Breast epithelium (tissue), 3 donors: ENCODE measurements at regions not wholly inside any gene's neighbourhood (a gene's known extent, or its start where the extent isn't known, plus 50 kb on each side); places are given as distances from the start of the nearest gene placed in this dataset.

Source experiments
- POLR2A ChIP-seq: fragments of 450-650 bp; IDR thresholded peaks from one replicate; pipeline ENCODE4 v1.6.1; 2016; ENCODE audit warnings: antibody characterized with exemption, mild to moderate bottlenecking, moderate library complexity
- POLR2AphosphoS5 ChIP-seq, 3 donors: sonication (generic); formaldehyde crosslinking; IDR thresholded peaks; one replicate each; pipeline ENCODE4 v1.6.1; 2017; ENCODE audit warnings: antibody characterized with exemption in 3 of 3
- TF ChIP-seq, protein P1 (sequence below), 3 donors: fragments of 450-650 bp; IDR thresholded peaks; one replicate each; pipeline ENCODE4 v1.5.1; 2016 to 2017; ENCODE audit warnings: antibody characterized with exemption in 3 of 3, mild to moderate bottlenecking in 3 of 3, moderate library complexity in 3 of 3

- TF ChIP-seq, protein P1, sequence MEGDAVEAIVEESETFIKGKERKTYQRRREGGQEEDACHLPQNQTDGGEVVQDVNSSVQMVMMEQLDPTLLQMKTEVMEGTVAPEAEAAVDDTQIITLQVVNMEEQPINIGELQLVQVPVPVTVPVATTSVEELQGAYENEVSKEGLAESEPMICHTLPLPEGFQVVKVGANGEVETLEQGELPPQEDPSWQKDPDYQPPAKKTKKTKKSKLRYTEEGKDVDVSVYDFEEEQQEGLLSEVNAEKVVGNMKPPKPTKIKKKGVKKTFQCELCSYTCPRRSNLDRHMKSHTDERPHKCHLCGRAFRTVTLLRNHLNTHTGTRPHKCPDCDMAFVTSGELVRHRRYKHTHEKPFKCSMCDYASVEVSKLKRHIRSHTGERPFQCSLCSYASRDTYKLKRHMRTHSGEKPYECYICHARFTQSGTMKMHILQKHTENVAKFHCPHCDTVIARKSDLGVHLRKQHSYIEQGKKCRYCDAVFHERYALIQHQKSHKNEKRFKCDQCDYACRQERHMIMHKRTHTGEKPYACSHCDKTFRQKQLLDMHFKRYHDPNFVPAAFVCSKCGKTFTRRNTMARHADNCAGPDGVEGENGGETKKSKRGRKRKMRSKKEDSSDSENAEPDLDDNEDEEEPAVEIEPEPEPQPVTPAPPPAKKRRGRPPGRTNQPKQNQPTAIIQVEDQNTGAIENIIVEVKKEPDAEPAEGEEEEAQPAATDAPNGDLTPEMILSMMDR (IDR thresholded peaks at IDR 0.05), result no peak
- TF ChIP-seq POLR2AphosphoS5 (IDR thresholded peaks at IDR 0.05) (no peak), POLR2A (no peak)
Observed at GRCh38 chr10:109744020-109744419, 179.3 kb downstream of the XPNPEP1 start.
